NCI-H1092 treated with DMSO at 0.1 percent for 48 hours (cell line): ENCODE measurements at regions not wholly inside any gene's neighbourhood (a gene's known extent, or its start where the extent isn't known, plus 50 kb on each side); places are given as distances from the start of the nearest gene placed in this dataset.
"Not testable (repeated sequence)": the region's sequence is repeated elsewhere in the genome, so short reads cannot be mapped to it uniquely, and the experiment has no call there.

Experiments used
- DNase-seq: peaks from one replicate; lab custom pipeline; 2025; lab: John Stamatoyannopoulos, UW

GRCh38 chr6:74182992-74183391 lies 487.0 kb downstream of the CD109 start:
- DNase-seq, result peak; percentile 80

- DNase-seq, result no peak
Measured at GRCh38 chr6:74181471-74181870, 485.5 kb downstream of the CD109 start.

- no peak for DNase-seq
Measured at GRCh38 chr6:74177506-74177905, 481.5 kb downstream of the CD109 start.

- not testable (repeated sequence) for DNase-seq
Measured at GRCh38 chr6:74170550-74170949, 474.5 kb downstream of the CD109 start.

- DNase-seq, result no peak
Measured at GRCh38 chr6:74170118-74170517, 474.1 kb downstream of the CD109 start.

GRCh38 chr6:74167976-74168375 lies 472.0 kb downstream of the CD109 start:
- DNase-seq, result no peak

GRCh38 chr6:74167511-74167910 lies 471.5 kb downstream of the CD109 start:
- no peak for DNase-seq

GRCh38 chr6:74166849-74167248 lies 470.8 kb downstream of the CD109 start:
- no peak for DNase-seq

GRCh38 chr6:74161380-74161779 lies 465.4 kb downstream of the CD109 start:
- DNase-seq, result no peak

GRCh38 chr6:74152096-74152675 lies 456.2 kb downstream of the CD109 start:
- DNase-seq, result no peak

GRCh38 chr6:74145931-74146330 lies 449.9 kb downstream of the CD109 start:
- no peak for DNase-seq

- no peak for DNase-seq
Measured at GRCh38 chr6:74137911-74138310, 441.9 kb downstream of the CD109 start.

- no peak for DNase-seq
Measured at GRCh38 chr6:74134327-74134726, 438.3 kb downstream of the CD109 start.

- no peak for DNase-seq
Measured at GRCh38 chr6:74133073-74133472, 437.1 kb downstream of the CD109 start.

- no peak for DNase-seq
Measured at GRCh38 chr6:74130641-74131040, 434.6 kb downstream of the CD109 start.

GRCh38 chr6:74128536-74128935 lies 432.5 kb downstream of the CD109 start:
- DNase-seq, result no peak

- no peak for DNase-seq
Measured at GRCh38 chr6:74117113-74117512, 421.1 kb downstream of the CD109 start.

GRCh38 chr6:74115674-74116073 lies 419.7 kb downstream of the CD109 start:
- no peak for DNase-seq

GRCh38 chr6:74114428-74114827 lies 418.4 kb downstream of the CD109 start:
- no peak for DNase-seq

- DNase-seq, result no peak
Measured at GRCh38 chr6:74113901-74114300, 417.9 kb downstream of the CD109 start.

GRCh38 chr6:74103417-74103816 lies 407.4 kb downstream of the CD109 start:
- no peak for DNase-seq

GRCh38 chr6:74100719-74101287 lies 404.8 kb downstream of the CD109 start:
- DNase-seq, result no peak

GRCh38 chr6:74096329-74096728 lies 400.3 kb downstream of the CD109 start:
- no peak for DNase-seq

- DNase-seq, result no peak
Measured at GRCh38 chr6:74093361-74093760, 397.4 kb downstream of the CD109 start.
